GM13977 (cell line): ENCODE measurements at regions not wholly inside any gene's neighbourhood (a gene's known extent, or its start where the extent isn't known, plus 50 kb on each side); places are given as distances from the start of the nearest gene placed in this dataset.
"Not testable (repeated sequence)": the region's sequence is repeated elsewhere in the genome, so short reads cannot be mapped to it uniquely, and the experiment has no call there.

Experiments
- DNase-seq: peaks from one replicate; pipeline ENCODE4 v3.0.0; 2012; ENCODE audit warnings: low spot score
- in situ Hi-C: fragments of 300-500 bp; cut with MboI; formaldehyde crosslinking; loops from one replicate; pipeline ENCODE4 v1.12.0; 2022; ENCODE audit warnings: low sequenced_read_pairs, low pct_unique_long_range_greater_than_20kb, mixed read lengths, inconsistent platforms; ENCODE audit not compliant: unreplicated experiment
- TF ChIP-seq, protein P1 (sequence below): IDR thresholded peaks from 2 replicates; pipeline ENCODE4 v1.5.1; 2012; ENCODE audit warnings: mild to moderate bottlenecking, control low read depth; ENCODE audit not compliant: insufficient read depth; ENCODE audit errors: extremely low read depth, missing control alignments

DNA sequence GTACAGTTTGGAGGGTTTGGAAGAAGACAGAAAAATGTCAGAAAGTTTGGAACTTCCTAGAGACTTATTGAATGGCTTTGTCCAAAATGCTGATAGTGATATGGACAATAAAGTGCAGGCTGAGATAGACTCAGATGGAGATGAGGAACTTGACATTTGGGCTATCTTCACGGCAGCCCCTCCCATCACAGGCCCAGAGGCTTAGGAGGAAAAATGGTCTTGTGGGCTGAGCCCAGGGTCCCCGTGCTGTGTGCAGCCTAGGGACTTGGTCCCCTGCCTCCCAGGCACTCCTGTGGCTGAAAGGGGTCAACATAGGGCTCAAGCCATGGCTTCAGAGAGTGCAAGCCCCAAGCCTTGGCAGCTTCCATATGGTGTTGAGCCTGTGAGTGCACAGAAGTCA is 79.0 kb downstream of the CMAS start:
- DNase-seq: no peak
- TF ChIP-seq, protein P1, sequence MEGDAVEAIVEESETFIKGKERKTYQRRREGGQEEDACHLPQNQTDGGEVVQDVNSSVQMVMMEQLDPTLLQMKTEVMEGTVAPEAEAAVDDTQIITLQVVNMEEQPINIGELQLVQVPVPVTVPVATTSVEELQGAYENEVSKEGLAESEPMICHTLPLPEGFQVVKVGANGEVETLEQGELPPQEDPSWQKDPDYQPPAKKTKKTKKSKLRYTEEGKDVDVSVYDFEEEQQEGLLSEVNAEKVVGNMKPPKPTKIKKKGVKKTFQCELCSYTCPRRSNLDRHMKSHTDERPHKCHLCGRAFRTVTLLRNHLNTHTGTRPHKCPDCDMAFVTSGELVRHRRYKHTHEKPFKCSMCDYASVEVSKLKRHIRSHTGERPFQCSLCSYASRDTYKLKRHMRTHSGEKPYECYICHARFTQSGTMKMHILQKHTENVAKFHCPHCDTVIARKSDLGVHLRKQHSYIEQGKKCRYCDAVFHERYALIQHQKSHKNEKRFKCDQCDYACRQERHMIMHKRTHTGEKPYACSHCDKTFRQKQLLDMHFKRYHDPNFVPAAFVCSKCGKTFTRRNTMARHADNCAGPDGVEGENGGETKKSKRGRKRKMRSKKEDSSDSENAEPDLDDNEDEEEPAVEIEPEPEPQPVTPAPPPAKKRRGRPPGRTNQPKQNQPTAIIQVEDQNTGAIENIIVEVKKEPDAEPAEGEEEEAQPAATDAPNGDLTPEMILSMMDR: no peak
- in situ Hi-C loops: no loop called here

DNA sequence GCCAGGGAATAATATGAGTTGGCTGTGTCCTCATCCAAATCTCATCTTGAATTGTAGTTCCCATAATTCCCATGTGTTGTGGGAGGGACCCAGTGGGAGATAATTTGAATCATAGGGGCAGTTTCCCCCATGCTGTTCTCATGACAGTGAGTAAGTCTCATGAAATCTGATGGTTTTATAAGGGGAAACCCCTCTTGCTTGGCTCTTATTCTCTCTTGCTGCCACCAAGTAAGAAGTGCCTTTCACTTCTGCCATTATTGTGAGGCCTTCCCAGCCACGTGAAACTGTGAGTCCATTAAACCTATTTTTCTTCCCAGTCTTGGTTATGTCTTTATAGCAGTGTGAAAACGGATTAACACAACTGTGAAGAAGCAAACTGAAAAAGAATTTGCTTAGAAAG is 80.1 kb downstream of the CMAS start:
- in situ Hi-C loops, DNase-seq: not testable (repeated sequence)

DNA sequence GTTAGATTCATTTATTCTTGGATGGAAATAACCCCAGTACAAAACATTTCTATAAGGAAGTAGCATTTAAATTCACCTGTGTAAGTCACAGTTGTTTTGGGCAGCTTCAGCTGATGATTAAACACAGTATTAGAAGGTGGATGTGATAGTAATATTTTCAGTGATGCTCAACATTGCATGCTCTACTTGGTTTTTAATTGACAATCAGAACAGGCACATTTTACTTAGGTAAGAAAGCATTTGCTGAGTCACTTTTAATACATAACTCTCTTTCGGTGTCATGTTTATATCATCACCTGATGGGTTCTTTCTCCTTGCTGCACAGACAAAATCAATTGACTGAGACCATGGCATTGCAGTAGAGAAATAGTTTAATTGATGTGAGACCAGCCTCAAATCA is 80.7 kb downstream of the CMAS start:
- no peak for DNase-seq
- in situ Hi-C loops: no loop called here
- TF ChIP-seq, protein P1: no peak

DNA sequence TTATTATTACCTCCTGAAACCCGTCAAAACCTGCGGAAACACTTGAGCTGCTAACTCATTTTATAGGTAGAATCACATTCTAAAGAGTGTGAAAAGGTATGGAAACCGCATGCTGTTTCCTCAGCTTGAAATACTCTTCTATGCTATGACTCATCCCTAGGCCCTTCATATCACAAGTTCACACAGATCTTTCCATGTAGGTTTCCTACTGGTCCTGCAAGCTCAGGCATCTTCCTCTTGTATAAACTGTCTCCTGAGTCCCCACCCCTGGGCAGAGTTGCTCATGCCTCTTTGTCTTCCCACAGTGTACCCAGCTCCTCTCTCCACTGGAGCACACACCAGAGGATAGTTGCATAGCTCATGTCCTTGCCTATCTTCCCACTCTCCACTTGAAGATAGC is 84.7 kb downstream of the CMAS start:
- no peak for DNase-seq
- in situ Hi-C loops: no loop called here
- TF ChIP-seq, protein P1: no peak

DNA sequence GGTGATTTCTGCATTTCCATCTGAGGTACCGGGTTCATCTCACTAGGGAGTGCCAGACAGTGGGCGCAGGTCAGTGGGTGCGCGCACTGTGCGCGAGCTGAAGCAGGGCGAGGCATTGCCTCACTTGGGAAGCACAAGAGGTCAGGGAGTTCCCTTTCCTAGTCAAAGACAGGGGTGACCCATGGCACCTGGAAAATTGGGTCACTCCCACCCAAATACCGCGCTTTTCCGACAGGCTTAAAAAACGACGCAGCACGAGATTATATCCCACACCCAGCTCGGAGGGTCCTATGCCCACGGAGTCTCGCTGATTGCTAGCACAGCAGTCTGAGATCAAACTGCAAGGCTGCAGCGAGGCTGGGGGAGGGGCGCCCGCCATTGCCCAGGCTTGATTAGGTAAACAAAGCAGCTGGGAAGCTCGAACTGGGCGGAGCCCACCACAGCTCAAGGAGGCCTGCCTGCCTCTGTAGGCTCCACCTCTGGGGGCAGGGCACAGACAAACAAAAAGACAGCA is 90.6 kb downstream of the CMAS start:
- in situ Hi-C loops, DNase-seq: not testable (repeated sequence)
